T47D (cell line): ENCODE measurements at regions not wholly inside any gene's neighbourhood (a gene's known extent, or its start where the extent isn't known, plus 50 kb on each side); places are given as distances from the start of the nearest gene placed in this dataset.

Experiments
- DNase-seq, 2 experiments: peaks; one replicate each; pipeline versions ENCODE4 v3.0.0 to v3.0.0-alpha.2; 2011 to 2012; ENCODE audit warnings: low read depth in 1 of 2, low spot score in 1 of 2
- JUND ChIP-seq: IDR thresholded peaks from 2 replicates; pipeline ENCODE4 v1.6.1; 2012; ENCODE audit warnings: low read depth
- in situ Hi-C: cut with HindIII; loops from 2 replicates; pipeline ENCODE4 v1.10.0; 2016; ENCODE audit warnings: low sequenced_read_pairs, low pct_unique_long_range_greater_than_20kb

DNA sequence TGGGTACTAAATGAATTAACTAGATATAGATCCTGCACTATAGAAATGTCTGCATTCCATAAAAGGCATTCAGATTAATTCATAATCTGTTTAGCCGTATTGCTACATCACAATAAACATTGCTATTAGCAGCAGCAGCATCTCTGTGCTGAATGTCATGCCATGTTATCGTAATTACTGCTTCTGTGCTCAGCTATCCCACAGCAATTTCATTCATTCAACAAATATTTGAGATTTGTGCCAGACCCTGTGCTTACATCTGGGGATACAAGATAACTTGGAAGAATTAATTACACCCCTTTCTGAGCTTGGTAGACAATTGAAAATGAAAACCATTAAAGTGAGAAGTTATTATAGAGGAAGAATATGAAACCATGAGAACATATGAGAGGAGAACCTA is 185.8 kb upstream of the C11orf87 start:
- no peak for DNase-seq
- TF ChIP-seq JUND: no peak
- in situ Hi-C loops: no loop called here

DNA sequence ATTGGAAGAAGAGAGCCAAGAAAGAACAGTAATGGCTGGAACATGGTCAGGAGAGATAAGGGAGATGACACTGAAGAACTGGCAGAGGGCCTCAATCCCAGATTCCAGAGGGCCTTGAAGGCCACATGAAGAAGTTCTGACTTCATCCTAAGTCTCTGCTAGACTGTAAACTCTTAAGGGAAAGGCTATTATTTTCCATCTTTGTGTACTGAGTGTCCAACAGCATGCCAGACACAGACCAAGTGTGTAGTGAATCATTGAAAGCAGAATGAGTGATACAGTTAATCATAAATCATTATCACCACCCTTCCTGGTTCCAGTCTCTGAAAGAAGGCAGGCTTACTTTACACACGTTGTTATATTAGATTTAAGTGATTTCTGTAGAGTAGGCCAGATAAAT is 185.3 kb upstream of the C11orf87 start:
- DNase-seq: no peak
- TF ChIP-seq JUND: no peak
- in situ Hi-C loops: no loop called here

DNA sequence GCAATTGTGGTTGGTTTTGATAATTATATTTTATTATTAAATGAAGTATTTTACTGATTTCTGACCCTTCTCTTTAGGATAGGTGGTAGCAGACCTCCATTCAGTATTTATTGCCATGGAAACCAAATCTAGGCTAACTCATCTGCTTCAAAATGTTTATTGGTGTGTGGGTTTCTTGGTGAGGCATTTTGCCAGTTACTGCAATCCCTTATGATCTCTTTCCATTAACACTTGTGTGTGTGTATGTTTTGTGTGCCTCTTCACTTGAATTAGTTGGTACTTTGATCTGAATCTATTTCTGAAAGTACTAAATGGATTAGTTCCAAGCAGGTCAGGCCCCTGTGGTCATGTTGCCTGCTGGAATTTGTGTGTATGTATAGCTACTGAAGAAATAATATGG is 184.4 kb upstream of the C11orf87 start:
- TF ChIP-seq JUND: no peak
- in situ Hi-C loops: no loop called here
- DNase-seq: no peak

DNA sequence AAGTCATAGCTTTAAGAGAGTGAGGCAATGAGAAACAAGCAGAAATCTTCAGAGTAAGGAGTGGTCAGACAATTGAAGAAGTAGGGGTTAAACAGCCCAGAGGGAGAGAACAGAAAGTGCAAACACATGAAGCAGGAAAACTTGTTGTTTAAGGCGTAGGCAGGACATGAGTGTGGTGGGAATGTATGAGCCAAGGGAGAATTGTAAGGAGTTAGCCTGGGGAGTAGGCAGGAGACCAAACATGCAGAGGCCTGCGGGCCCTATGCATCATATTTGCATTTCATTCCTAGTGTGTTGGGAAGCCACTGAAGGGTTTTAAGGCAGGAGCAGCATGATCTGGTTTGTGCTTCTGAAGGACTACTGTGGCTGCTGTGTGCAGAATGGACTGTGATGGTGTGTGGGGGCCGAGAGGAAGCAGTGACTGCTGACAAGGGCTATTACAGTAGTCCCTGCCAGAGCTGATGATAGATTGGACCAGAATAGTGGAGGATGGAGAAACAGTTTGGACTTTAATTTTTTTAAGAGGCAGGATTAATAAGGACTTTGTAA is 179.9 kb upstream of the C11orf87 start:
- in situ Hi-C loops: no loop called here
- TF ChIP-seq JUND: no peak
- peak in 1 of 2 experiments; percentile 19 for DNase-seq

DNA sequence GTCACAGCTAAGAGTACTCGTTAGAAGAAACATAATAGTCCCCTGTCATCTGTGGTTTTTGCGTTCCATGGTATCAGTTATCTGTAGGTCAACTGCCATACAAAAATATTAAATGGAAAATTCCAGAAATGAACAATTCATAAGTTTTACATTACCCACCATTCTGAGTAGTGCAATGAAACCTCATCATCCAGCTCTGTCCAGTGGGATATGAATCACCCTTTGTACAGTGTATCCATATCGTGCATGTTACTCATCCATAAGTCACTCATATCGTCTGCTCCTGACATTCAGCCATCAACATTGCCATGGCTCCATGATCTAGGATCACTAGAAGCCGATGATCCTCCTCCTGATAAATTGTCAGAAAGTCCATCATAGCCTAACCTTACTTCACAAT is 174.9 kb upstream of the C11orf87 start:
- no peak for DNase-seq
- in situ Hi-C loops: no loop called here
- no peak for TF ChIP-seq JUND

DNA sequence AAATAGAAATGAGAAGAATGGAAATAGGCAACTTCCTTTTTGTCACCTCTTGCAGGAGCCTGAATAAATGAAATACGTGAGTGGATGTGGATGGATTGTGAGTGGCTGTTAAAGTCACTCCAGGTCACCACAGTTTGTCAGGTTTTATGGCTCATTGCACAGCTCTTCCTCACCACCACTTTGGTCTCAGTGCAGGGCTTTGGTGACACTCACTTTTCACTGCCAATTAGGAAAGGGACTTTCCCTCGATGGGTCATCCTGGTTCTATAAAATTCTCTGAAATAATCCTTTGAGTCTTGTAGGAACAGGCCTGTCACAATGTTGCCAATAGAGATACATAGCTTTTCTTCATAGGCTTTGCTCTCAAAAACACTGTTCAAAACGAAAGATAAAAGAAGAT is 172.4 kb upstream of the C11orf87 start:
- no peak for DNase-seq
- in situ Hi-C loops: no loop called here
- TF ChIP-seq JUND: no peak

DNA sequence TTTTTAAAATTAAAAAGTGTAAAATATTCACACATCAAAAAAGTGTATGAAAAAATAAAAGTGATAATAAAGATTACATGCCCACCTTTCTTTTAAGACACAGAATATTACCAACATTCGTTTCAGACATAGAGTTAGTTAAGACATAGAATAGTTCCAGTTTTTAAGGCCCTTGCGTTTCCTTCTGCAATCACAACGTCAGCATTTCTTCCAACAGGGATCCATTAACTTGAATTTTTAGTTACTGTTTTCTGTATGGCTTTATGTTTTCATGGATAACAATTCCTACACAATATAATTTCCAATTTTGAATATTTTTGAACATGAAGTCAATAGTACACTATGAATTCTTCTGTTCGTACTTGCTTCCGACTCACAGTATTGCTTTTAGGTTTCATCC is 170.8 kb upstream of the C11orf87 start:
- no peak for DNase-seq
- in situ Hi-C loops: no loop called here
- no peak for TF ChIP-seq JUND

DNA sequence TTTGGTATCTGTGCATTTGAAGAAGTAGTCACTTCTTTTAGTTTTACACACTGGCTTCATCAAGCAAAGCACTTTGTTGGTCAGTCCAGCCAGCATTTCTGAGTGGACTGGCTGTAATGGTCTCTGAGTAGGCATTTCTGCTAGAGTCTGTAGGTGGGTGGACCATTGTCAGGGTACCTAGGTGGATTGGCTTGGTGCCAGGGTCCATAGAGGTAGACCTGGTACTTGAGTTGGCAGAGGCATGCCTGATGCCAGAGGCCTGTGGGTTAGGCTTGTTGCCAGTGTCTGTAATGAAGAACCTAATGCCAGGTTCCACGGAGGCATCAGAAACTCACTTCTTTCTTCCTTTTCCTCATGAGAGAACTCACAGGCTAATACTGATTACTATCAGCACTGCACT is 157.9 kb upstream of the C11orf87 start:
- in situ Hi-C loops: no loop called here
- TF ChIP-seq JUND: no peak
- DNase-seq: no peak

DNA sequence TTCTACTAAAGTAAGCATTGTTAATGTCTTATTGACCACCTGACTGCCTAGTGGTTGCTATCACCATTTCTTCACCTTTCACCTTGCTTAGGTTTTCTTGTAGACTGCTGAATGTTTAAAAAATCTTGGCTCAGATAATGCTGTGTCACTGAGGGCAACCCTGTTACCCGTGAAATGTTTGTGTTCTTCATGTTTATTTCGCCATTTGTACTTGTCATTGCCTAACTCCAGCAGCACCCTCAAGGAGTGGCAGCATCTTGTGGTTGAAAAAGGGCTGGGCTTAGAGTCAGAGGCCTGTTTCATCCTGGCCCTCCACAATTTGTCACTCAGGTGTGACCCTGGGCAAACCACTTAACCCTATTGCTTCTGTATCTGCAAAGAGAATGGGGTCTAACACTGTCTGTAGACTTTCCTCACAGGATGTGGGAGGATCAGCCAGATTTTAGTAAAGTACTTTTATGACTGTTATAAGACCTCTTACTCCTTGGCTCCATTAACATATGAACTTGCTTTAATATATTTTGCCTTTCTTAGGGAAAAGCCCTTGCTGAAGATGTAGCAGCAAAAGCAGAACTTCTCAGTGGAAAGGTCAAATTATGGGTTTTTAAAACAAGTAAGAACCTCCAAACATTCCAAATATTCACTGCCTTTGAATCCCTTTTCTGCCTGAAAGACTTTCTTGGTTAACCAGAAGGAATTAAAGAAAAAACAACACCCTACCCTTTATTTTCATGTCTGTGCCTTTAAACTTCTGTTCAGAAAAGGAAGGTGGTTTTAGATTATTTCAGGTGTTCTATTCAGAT is 154.5 kb upstream of the C11orf87 start:
- no peak for TF ChIP-seq JUND
- no peak for DNase-seq
- in situ Hi-C loops: no loop called here

DNA sequence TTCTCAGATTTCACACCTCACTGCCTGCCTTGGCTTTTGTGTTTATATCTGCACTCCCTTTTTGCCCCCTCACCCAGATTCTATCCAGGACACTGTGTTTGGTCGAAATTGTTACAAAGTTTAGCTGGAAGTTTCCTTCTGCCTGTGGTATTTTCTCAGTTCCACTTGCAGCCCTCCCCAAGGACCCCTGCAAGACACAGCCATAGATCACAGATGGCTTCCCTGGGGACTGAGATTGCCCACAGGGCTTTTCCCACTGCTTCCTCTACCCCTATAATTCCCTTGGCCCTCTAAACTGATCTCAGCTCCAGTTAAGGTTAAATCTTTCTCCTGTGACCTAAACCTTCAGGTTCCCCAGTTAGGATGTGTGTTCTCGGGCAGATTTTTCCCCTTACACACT is 146.1 kb upstream of the C11orf87 start:
- no peak for TF ChIP-seq JUND
- in situ Hi-C loops: no loop called here
- no peak for DNase-seq

DNA sequence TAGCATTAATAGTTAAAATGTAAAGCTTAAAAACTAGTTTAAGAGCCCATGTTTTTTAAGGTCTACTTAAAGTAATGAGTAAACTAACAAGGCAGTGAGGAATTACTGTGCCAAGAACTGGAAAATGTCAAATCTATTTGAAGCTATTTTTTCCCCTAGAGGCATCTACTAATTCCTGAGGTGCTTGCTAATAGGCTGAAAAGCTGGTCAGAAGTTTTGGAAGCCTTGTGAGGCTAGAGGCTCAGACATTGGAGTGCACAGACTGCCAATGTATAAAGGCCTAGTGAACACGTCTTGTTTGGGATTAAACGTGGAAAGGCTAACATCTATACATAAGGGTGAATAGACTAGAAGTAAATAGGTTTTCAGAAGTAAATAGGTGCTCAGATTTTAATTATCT is 136.5 kb upstream of the C11orf87 start:
- TF ChIP-seq JUND: no peak
- in situ Hi-C loops: no loop called here
- DNase-seq: no peak

DNA sequence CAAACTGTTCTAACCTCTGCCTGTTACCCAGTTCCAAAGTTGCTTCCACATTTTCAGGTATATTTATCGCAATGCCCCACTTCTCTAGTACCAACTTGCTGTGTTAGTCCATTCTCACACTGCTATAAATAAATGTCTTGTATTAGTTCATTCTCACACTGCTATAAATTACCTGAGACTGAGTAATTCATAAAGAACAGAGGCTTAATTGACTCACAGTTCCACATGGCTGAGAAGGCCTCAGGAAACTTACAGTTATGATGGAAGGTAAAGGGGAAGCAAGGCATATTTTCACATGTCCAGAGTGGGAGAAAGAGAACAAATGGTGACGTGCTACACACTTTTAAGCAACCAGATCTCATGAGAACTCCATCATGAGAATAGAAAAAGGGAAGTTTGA is 130.4 kb upstream of the C11orf87 start:
- in situ Hi-C loops: no loop called here
- no peak for DNase-seq
- TF ChIP-seq JUND: no peak

DNA sequence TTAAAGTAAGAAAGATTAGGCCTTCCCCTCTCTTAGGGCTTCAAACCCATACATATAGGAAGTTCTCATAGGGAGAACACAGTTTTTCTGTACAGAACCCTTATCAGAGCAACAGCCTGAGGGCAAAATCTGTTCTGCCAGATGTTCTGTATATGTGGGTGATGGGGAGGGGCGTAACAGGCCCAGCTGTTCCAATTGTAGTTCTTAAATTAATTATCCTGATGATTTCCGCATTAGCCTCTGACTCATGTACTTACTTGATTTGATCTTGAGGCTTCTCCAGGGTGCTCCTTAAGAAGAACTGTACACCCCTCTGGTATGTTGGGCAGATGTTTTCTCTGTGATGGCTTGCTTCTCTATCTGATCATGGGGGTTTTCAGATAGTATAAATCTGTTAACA is 123.1 kb upstream of the C11orf87 start:
- in situ Hi-C loops: no loop called here
- TF ChIP-seq JUND: no peak
- DNase-seq: no peak

DNA sequence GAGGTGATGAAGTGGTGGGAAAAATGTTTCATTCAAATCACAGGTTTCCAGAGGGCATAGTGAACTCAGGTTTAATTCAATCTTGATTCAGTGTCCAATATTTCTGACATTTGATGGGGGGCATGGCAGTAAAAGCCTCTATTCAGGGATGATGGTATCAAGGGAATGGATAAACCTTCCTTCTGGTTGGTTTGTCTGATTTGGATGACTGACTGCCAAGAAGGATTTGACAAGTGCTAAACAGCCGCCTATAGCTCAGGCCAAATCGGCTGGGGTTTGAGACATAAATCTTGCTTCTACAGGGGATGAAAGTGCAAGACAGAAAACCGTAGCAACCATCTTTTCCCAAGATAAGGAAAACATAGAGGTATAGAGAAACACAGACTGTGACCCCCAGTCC is 121.8 kb upstream of the C11orf87 start:
- TF ChIP-seq JUND: no peak
- no peak for DNase-seq
- in situ Hi-C loops: no loop called here
